WTC11 (cell line): ENCODE measurements at regions not wholly inside any gene's neighbourhood (a gene's known extent, or its start where the extent isn't known, plus 50 kb on each side); places are given as distances from the start of the nearest gene placed in this dataset.
"Not testable (repeated sequence)": the region's sequence is repeated elsewhere in the genome, so short reads cannot be mapped to it uniquely, and the experiment has no call there.

ENCODE experiments used
- CTCF ChIP-seq: fragments of 200-600 bp; IDR thresholded peaks from 2 replicates; pipeline ENCODE4 v1.8.0; 2022; ENCODE audit warnings: antibody characterized with exemption
- ERG ChIP-seq: fragments of 250-450 bp; sonication (Bioruptor Pico); IDR thresholded peaks from 2 replicates; pipeline ENCODE4 v1.8.0; 2021; ENCODE audit warnings: mild to moderate bottlenecking
- JUN ChIP-seq: sonication (generic); formaldehyde crosslinking; IDR thresholded peaks from 2 replicates; pipeline ENCODE4 v1.8.0; 2023; ENCODE audit warnings: mild to moderate bottlenecking, missing genetic modification reagents
- NR2C2 ChIP-seq: sonication (generic); formaldehyde crosslinking; IDR thresholded peaks from 2 replicates; pipeline ENCODE4 v1.8.0; 2022; ENCODE audit warnings: mild to moderate bottlenecking, missing genetic modification reagents
- NR3C1 ChIP-seq: sonication (generic); formaldehyde crosslinking; conservative IDR thresholded peaks from 2 replicates; pipeline ENCODE4 v1.8.1; 2023; ENCODE audit warnings: low read depth, mild to moderate bottlenecking, missing genetic modification reagents
- SMAD3 ChIP-seq: sonication (generic); formaldehyde crosslinking; IDR thresholded peaks from 2 replicates; pipeline ENCODE4 v1.8.0; 2022; ENCODE audit warnings: missing genetic modification reagents, mild to moderate bottlenecking, borderline replicate concordance

- TF ChIP-seq CTCF; SMAD3; NR3C1 (CRISPR knock-in tag); ERG (CRISPR knock-in tag); NR2C2; JUN: not testable (repeated sequence)
Observed at GRCh38 chr17:15856745-15857144, 88.2 kb upstream of the ADORA2B start.
